Gastroesophageal sphincter (tissue), 3 donors: ENCODE measurements at regions not wholly inside any gene's neighbourhood (a gene's known extent, or its start where the extent isn't known, plus 50 kb on each side); places are given as distances from the start of the nearest gene placed in this dataset.

Source experiments
- CTCF ChIP-seq, 4 experiments: fragments of 200-600 bp in 2 of 4; fragments of 450-650 bp in 2 of 4; sonication (generic) in 1 of 4; IDR thresholded peaks; one replicate each; pipeline ENCODE4 v1.5.1; 2017 to 2019; ENCODE audit warnings: antibody characterized with exemption in 4 of 4, mild to moderate bottlenecking in 2 of 4, moderate library complexity in 2 of 4
- EP300 ChIP-seq: sonication (generic); formaldehyde crosslinking; IDR thresholded peaks from one replicate; pipeline ENCODE4 v1.6.1; 2017; ENCODE audit warnings: antibody characterized with exemption, mild to moderate bottlenecking
- POLR2A ChIP-seq, 2 donors: fragments of 450-650 bp; IDR thresholded peaks; one replicate each; pipeline ENCODE4 v1.6.1; 2017; ENCODE audit warnings: antibody characterized with exemption in 2 of 2, mild to moderate bottlenecking in 2 of 2, moderate library complexity in 1 of 2
- POLR2AphosphoS5 ChIP-seq: sonication (generic); formaldehyde crosslinking; IDR thresholded peaks from one replicate; pipeline ENCODE4 v1.6.1; 2017; ENCODE audit warnings: antibody characterized with exemption

GRCh38 chr9:103574056-103574455 is 520.1 kb upstream of the SMC2 start:
- TF ChIP-seq CTCF (IDR thresholded peaks at IDR 0.05) (no peak), POLR2AphosphoS5 (no peak), POLR2A (IDR thresholded peaks at IDR 0.05) (no peak), EP300 (no peak)
